Fibroblast of lung (primary cell): ENCODE measurements at regions not wholly inside any gene's neighbourhood (a gene's known extent, or its start where the extent isn't known, plus 50 kb on each side); places are given as distances from the start of the nearest gene placed in this dataset.
A peak's percentile ranks its signal among the peaks of the same experiment; 100 is the strongest.

Source experiments
- DNase-seq, 2 donors: peaks; one replicate each; pipeline versions ENCODE4 v3.0.0 to v3.0.0-alpha.2; 2010; ENCODE audit warnings: low read depth in 2 of 2
- H2AFZ ChIP-seq: 2 replicates; pipeline ENCODE4 v1.5.1; 2012; ENCODE audit warnings: low read length, control low read depth, inconsistent platforms
- H3K27ac ChIP-seq: 2 replicates; pipeline ENCODE4 v1.5.1; 2011; ENCODE audit warnings: low read length, control low read depth; ENCODE audit not compliant: insufficient read depth
- H3K27me3 ChIP-seq: 2 replicates; pipeline ENCODE4 v1.5.1; 2011; ENCODE audit warnings: mild to moderate bottlenecking, low read length; ENCODE audit not compliant: control insufficient read depth, insufficient read depth
- H3K36me3 ChIP-seq: 2 replicates; pipeline ENCODE4 v1.5.1; 2011; ENCODE audit warnings: low read length; ENCODE audit not compliant: control insufficient read depth, insufficient read depth
- H3K4me1 ChIP-seq: 2 replicates; pipeline ENCODE4 v1.5.1; 2011; ENCODE audit warnings: low read length; ENCODE audit not compliant: control insufficient read depth, insufficient read depth; ENCODE audit errors: extremely low read depth
- H3K4me2 ChIP-seq: 2 replicates; pipeline ENCODE4 v1.5.1; 2011; ENCODE audit warnings: low read length, control low read depth; ENCODE audit not compliant: insufficient read depth; ENCODE audit errors: extremely low read depth
- H3K4me3 ChIP-seq, 4 experiments: fragments of 200-600 bp in 1 of 4; sonication (generic) in 1 of 4; replicated peaks in 1 of 4; 2 replicates each; pipeline ENCODE4 v1.5.1; 2011 to 2016; ENCODE audit warnings: low read length in 4 of 4, low read depth in 3 of 4, mild to moderate bottlenecking in 3 of 4, control low read depth in 2 of 4, inconsistent platforms in 1 of 4, mixed read lengths in 1 of 4; ENCODE audit not compliant: insufficient read depth in 1 of 4; ENCODE audit errors: control extremely low read depth in 1 of 4
- H3K79me2 ChIP-seq: 2 replicates; pipeline ENCODE4 v1.5.1; 2012; ENCODE audit warnings: mild to moderate bottlenecking, low read length, inconsistent platforms; ENCODE audit not compliant: control insufficient read depth, insufficient read depth
- H3K9ac ChIP-seq: 2 replicates; pipeline ENCODE4 v1.5.1; 2011; ENCODE audit warnings: mild to moderate bottlenecking, low read length, control low read depth; ENCODE audit not compliant: insufficient read depth
- H3K9me3 ChIP-seq: 2 replicates; pipeline ENCODE4 v1.5.1; 2012; ENCODE audit warnings: low read depth, low read length; ENCODE audit not compliant: control insufficient read depth, insufficient read depth
- H4K20me1 ChIP-seq: 2 replicates; pipeline ENCODE4 v1.5.1; 2011; ENCODE audit warnings: low read length; ENCODE audit not compliant: control insufficient read depth, insufficient read depth; ENCODE audit errors: extremely low read depth
- EZH2 ChIP-seq: IDR thresholded peaks from 2 replicates; pipeline ENCODE4 v1.5.1; 2012; ENCODE audit warnings: low read length, control low read depth, mild to moderate bottlenecking; ENCODE audit errors: missing control alignments
- TF ChIP-seq, protein P1 (sequence below), 2 donors: IDR thresholded peaks in 1 of 2; conservative IDR thresholded peaks in 1 of 2; 1 replicate in 1 of 2; 2 replicates in 1 of 2; pipeline ENCODE4 v1.5.1; 2011 to 2012; ENCODE audit warnings: low read length in 2 of 2, control low read depth in 1 of 2, inconsistent platforms in 1 of 2, low read depth in 1 of 2, mild to moderate bottlenecking in 1 of 2

DNA sequence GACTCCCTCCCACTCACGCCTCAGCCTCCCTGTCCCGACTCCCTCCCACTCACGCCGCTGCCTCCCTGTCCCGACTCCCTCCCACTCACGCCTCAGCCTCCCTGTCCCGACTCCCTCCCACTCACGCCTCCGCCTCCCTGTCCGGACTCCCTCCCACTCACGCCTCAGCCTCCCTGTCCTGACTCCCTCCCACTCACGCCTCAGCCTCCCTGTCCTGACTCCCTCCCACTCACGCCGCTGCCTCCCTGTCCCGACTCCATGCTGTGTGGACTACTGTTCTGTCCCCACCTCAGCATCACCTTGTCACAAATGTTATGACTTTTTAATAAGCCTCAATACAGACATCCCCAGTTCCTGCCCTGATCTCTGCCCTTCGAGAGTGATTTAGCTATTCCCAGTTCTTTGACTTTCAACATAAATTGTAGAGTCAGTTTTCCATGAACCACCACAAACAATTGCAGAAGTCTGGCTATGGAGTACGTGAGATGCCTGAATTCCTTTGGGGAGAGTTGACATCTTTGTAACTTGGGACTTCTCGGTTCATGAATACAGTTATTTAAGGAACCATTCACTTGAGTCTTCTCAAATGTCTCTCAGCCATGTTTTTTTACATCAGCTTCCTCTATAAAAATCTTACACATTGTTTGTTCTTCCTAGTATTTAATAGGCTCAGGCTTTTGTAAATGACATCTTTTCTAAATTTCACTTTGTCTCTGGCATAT lies 71.9 kb downstream of the FOXL3 start:
- H3K9ac ChIP-seq: no peak overlapping the region
- no peaks in the 10 kb centered on the region for H3K4me1 ChIP-seq
- H3K9me3 ChIP-seq: no peaks in the 10 kb centered on the region
- H3K4me2 ChIP-seq: peak overlapping the region; percentile 73
- H3K36me3 ChIP-seq: no peaks in the 10 kb centered on the region
- no peak overlapping the region for H3K27ac ChIP-seq
- H3K4me3 ChIP-seq: peak overlapping the region in 2 of 4 experiments; percentile 21 to 55
- H4K20me1 ChIP-seq: no peaks in the 10 kb centered on the region
- peak overlapping the region; percentile 67 for H2AFZ ChIP-seq
- TF ChIP-seq, protein P1, sequence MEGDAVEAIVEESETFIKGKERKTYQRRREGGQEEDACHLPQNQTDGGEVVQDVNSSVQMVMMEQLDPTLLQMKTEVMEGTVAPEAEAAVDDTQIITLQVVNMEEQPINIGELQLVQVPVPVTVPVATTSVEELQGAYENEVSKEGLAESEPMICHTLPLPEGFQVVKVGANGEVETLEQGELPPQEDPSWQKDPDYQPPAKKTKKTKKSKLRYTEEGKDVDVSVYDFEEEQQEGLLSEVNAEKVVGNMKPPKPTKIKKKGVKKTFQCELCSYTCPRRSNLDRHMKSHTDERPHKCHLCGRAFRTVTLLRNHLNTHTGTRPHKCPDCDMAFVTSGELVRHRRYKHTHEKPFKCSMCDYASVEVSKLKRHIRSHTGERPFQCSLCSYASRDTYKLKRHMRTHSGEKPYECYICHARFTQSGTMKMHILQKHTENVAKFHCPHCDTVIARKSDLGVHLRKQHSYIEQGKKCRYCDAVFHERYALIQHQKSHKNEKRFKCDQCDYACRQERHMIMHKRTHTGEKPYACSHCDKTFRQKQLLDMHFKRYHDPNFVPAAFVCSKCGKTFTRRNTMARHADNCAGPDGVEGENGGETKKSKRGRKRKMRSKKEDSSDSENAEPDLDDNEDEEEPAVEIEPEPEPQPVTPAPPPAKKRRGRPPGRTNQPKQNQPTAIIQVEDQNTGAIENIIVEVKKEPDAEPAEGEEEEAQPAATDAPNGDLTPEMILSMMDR (conservative IDR thresholded peaks at IDR 0.05 in 1 of 2, IDR thresholded peaks at IDR 0.05 in 1 of 2; ENCODE audit: low read depth in 1 of 2, low read length in 2 of 2): no peak
- TF ChIP-seq EZH2: no peak
- DNase-seq: no peak
- no peaks in the 10 kb centered on the region for H3K79me2 ChIP-seq
- no peaks in the 10 kb centered on the region for H3K27me3 ChIP-seq

DNA sequence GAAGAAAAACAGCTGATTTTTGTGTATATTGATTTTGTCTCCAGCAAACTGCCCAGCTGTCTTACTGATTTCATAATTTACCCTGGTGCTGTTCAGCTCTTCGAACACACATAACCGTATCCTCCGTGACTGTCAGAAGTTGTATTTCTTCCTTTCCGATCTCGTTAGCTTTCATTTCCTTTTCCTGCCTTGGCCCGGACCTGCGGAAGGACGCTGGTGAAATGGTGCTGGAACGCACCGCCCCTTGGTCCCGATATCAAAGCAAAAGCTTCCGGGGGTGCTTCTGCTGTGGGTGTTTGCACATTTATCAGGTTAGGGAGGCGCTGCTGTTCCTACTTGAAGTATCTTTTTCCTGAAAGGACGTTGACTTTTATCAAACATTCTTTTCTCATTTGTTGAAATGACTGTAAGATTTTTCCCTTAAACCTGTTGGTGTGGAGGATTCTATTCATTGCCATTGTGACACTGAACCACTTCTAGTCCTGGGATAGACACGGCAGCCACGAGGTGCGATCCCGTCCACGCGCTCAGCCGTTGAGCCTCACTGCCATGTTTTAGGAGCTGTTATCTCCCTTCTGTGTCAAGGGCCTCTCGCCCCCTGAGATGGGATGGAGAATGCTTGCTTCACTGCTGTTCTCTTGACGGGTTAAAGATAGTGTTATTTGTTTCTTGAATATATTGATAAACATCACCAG lies 72.6 kb downstream of the FOXL3 start:
- Histone ChIP-seq H3K4me2 (peak overlapping the region; percentile 73), H3K9ac (no peak overlapping the region), H3K4me3 (peak overlapping the region in 2 of 4 experiments; percentile 21 to 55), H3K4me1 (no peaks in the 10 kb centered on the region), H3K27ac (no peak overlapping the region), H3K79me2 (no peaks in the 10 kb centered on the region), H3K9me3 (no peaks in the 10 kb centered on the region), H4K20me1 (no peaks in the 10 kb centered on the region), H2AFZ (peak overlapping the region; percentile 67), H3K27me3 (no peaks in the 10 kb centered on the region), H3K36me3 (no peaks in the 10 kb centered on the region)
- TF ChIP-seq, protein P1 (conservative IDR thresholded peaks at IDR 0.05 in 1 of 2, IDR thresholded peaks at IDR 0.05 in 1 of 2; ENCODE audit: low read depth in 1 of 2, low read length in 2 of 2): no peak
- no peak for TF ChIP-seq EZH2
- DNase-seq: peak in 1 of 2 donors; percentile 49

DNA sequence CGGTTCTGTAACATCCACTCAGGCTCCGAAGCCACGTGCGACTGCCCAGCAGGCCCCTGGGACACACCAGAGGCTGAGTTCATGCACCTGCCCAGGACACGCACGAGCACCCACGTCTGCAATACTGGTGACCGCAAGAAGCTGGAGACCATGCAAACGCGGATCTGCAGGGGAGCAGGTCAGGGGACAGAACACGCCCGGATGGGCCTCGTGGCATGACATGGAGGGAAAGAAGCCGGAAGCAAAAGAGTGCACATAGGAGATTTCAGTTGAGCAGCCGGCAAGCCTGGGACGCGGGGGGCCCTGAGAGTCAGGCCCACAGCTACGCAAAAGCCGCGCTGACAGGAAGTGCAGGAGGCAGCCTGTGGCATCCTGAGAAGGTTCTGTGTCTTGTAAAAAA lies 73.7 kb downstream of the FOXL3 start:
- TF ChIP-seq, protein P1 (conservative IDR thresholded peaks at IDR 0.05 in 1 of 2, IDR thresholded peaks at IDR 0.05 in 1 of 2; ENCODE audit: low read depth in 1 of 2, low read length in 2 of 2): no peak
- no peak for TF ChIP-seq EZH2
- no peak overlapping the region for H2AFZ ChIP-seq
- H4K20me1 ChIP-seq: no peaks in the 10 kb centered on the region
- no peak overlapping the region for H3K4me3 ChIP-seq
- no peaks in the 10 kb centered on the region for H3K36me3 ChIP-seq
- DNase-seq: no peak
- no peaks in the 10 kb centered on the region for H3K9me3 ChIP-seq
- H3K27ac ChIP-seq: no peak overlapping the region
- H3K27me3 ChIP-seq: no peaks in the 10 kb centered on the region
- no peaks in the 10 kb centered on the region for H3K79me2 ChIP-seq
- H3K4me2 ChIP-seq: no peak overlapping the region
- H3K9ac ChIP-seq: no peak overlapping the region
- no peaks in the 10 kb centered on the region for H3K4me1 ChIP-seq
